Trophoblast cell (in vitro differentiated cells and primary cell): ENCODE measurements at regions not wholly inside any gene's neighbourhood (a gene's known extent, or its start where the extent isn't known, plus 50 kb on each side); places are given as distances from the start of the nearest gene placed in this dataset.

Experiments used
- DNase-seq, 2 donors: peaks; one replicate each; pipeline ENCODE4 v3.0.0-alpha.2; 2016
- H2AFZ ChIP-seq: 2 replicates; pipeline ENCODE4 v1.6.1; 2013; ENCODE audit warnings: low read length, moderate library complexity, mild to moderate bottlenecking; ENCODE audit not compliant: insufficient read depth, poor library complexity
- H2AK5ac ChIP-seq: 2 replicates; pipeline ENCODE4 v1.6.1; 2013; ENCODE audit warnings: mild to moderate bottlenecking, low read length
- H2BK120ac ChIP-seq: 2 replicates; pipeline ENCODE4 v1.6.1; 2013; ENCODE audit warnings: low read length, mild to moderate bottlenecking, moderate library complexity; ENCODE audit not compliant: insufficient read depth, poor library complexity
- H2BK12ac ChIP-seq: 2 replicates; pipeline ENCODE4 v1.6.1; 2013; ENCODE audit warnings: mild to moderate bottlenecking, low read length, moderate library complexity
- H2BK5ac ChIP-seq: 2 replicates; pipeline ENCODE4 v1.6.1; 2013; ENCODE audit warnings: low read length, low read depth, moderate library complexity, mild to moderate bottlenecking; ENCODE audit not compliant: poor library complexity
- H3K14ac ChIP-seq: 2 replicates; pipeline ENCODE4 v1.6.1; 2013; ENCODE audit warnings: mild to moderate bottlenecking, low read length
- H3K18ac ChIP-seq: 2 replicates; pipeline ENCODE4 v1.6.1; 2013; ENCODE audit warnings: mild to moderate bottlenecking, low read length
- H3K23ac ChIP-seq: 2 replicates; pipeline ENCODE4 v1.6.1; 2013; ENCODE audit warnings: low read length
- H3K27ac ChIP-seq: 2 replicates; pipeline ENCODE4 v1.5.1; 2013; ENCODE audit warnings: low read depth, mild to moderate bottlenecking, inconsistent platforms, low read length, moderate library complexity
- H3K27me3 ChIP-seq: 2 replicates; pipeline ENCODE4 v1.6.1; 2013; ENCODE audit warnings: inconsistent platforms, mild to moderate bottlenecking, low read length, moderate library complexity; ENCODE audit not compliant: insufficient read depth
- H3K36me3 ChIP-seq, 2 experiments: 1 replicate in 1 of 2; 2 replicates in 1 of 2; pipeline ENCODE4 v1.6.1; 2013; ENCODE audit warnings: low read length in 2 of 2, mild to moderate bottlenecking in 2 of 2, moderate library complexity in 1 of 2; ENCODE audit not compliant: insufficient read depth in 2 of 2, control insufficient read depth in 1 of 2
- H3K4ac ChIP-seq: 2 replicates; pipeline ENCODE4 v1.6.1; 2013; ENCODE audit warnings: low read depth, mild to moderate bottlenecking, low read length, moderate library complexity
- H3K4me1 ChIP-seq, 2 experiments: 1 replicate in 1 of 2; 2 replicates in 1 of 2; pipeline ENCODE4 v1.6.1; 2013; ENCODE audit warnings: low read length in 2 of 2, mild to moderate bottlenecking in 2 of 2, moderate library complexity in 1 of 2; ENCODE audit not compliant: insufficient read depth in 2 of 2, control insufficient read depth in 1 of 2
- H3K4me2 ChIP-seq: 2 replicates; pipeline ENCODE4 v1.6.1; 2013; ENCODE audit warnings: inconsistent platforms, mild to moderate bottlenecking, low read length, moderate library complexity
- H3K4me3 ChIP-seq: 2 replicates; pipeline ENCODE4 v1.5.1; 2013; ENCODE audit warnings: mild to moderate bottlenecking, low read depth, low read length, inconsistent platforms
- H3K79me1 ChIP-seq: one replicate; pipeline ENCODE4 v1.6.1; 2013; ENCODE audit warnings: low read length
- H3K79me2 ChIP-seq: 2 replicates; pipeline ENCODE4 v1.6.1; 2013; ENCODE audit warnings: low read length, mild to moderate bottlenecking; ENCODE audit not compliant: control insufficient read depth, insufficient read depth, poor library complexity
- H3K9ac ChIP-seq: 2 replicates; pipeline ENCODE4 v1.6.1; 2013; ENCODE audit warnings: mild to moderate bottlenecking, low read length
- H3K9me3 ChIP-seq: 2 replicates; pipeline ENCODE4 v1.6.1; 2013; ENCODE audit warnings: low read depth, mild to moderate bottlenecking, control low read depth, inconsistent platforms, low read length; ENCODE audit not compliant: insufficient read depth
- H4K12ac ChIP-seq: 2 replicates; pipeline ENCODE4 v1.6.1; 2013; ENCODE audit warnings: low read depth, mild to moderate bottlenecking, low read length, moderate library complexity
- H4K8ac ChIP-seq: 2 replicates; pipeline ENCODE4 v1.6.1; 2013; ENCODE audit warnings: low read depth, mild to moderate bottlenecking, low read length, moderate library complexity
- H4K91ac ChIP-seq: one replicate; pipeline ENCODE4 v1.6.1; 2013; ENCODE audit warnings: low read depth, mild to moderate bottlenecking, low read length, moderate library complexity
- WGBS: extraction: QIAGEN DNeasy Blood & Tissue Kit; methylation state at CpG from one replicate; pipeline ENCODE4 v1.1.7; 2013; ENCODE audit warnings: missing lambda C conversion rate; ENCODE audit not compliant: insufficient read length, insufficient coverage; ENCODE audit errors: extremely low coverage; 5-methylcytosine and 5-hydroxymethylcytosine counted together

- DNase-seq, result peak; percentile 3 to 28
- Histone ChIP-seq H2BK5ac (no peak overlapping the region), H3K36me3 (no peaks in the 10 kb centered on the region), H3K4ac (no peak overlapping the region), H3K14ac (no peak overlapping the region), H2AK5ac (no peak overlapping the region), H3K4me3 (no peak overlapping the region), H3K4me2 (no peak overlapping the region), H3K79me1 (no peaks in the 10 kb centered on the region), H3K27me3 (no peaks in the 10 kb centered on the region), H3K9ac (no peak overlapping the region), H3K4me1 (no peaks in the 10 kb centered on the region), H3K23ac (no peak overlapping the region), H3K18ac (no peak overlapping the region), H4K8ac (no peak overlapping the region), H2BK12ac (no peak overlapping the region), H4K91ac (no peak overlapping the region), H2BK120ac (no peak overlapping the region), H4K12ac (no peak overlapping the region), H3K79me2 (no peaks in the 10 kb centered on the region), H3K9me3 (no peaks in the 10 kb centered on the region), H2AFZ (no peak overlapping the region), H3K27ac (no peak overlapping the region)
- no CpG with 5 or more reads among the region's 2 CpGs for whole genome bisulfite sequencing
These were observed 348.4 kb upstream of the FTMT start for GRCh38 chr5:121503111-121503840.

DNA sequence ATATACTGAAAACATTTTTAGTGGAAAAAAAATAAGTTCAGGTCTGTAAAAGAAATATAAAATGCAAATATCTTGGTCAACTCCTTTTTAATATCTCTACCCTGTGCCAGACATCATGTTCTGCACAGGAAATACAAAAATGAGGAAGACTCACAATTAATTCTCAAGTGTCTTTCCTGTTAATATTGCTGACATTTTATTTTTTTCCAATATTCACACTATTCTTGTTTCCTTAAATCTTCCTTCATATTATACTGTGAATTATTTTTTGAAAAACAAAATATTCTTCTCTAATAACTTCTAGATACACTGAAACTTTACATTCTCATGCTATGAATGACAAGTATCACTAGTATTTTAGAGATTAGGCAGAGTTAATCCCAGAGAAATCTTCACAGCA lies 334.7 kb upstream of the FTMT start:
- no peaks in the 10 kb centered on the region for H3K27me3 ChIP-seq
- no peak overlapping the region for H2BK5ac ChIP-seq
- no peak overlapping the region for H2AFZ ChIP-seq
- no peak overlapping the region for H2BK12ac ChIP-seq
- no peak overlapping the region for H3K4me3 ChIP-seq
- H3K4me1 ChIP-seq, result no peaks in the 10 kb centered on the region
- H3K4me2 ChIP-seq, result no peak overlapping the region
- H4K8ac ChIP-seq, result no peak overlapping the region
- no peak overlapping the region for H3K9ac ChIP-seq
- H2AK5ac ChIP-seq, result no peak overlapping the region
- no peak overlapping the region for H2BK120ac ChIP-seq
- H3K79me1 ChIP-seq, result no peaks in the 10 kb centered on the region
- no peak overlapping the region for H3K4ac ChIP-seq
- no peaks in the 10 kb centered on the region for H3K36me3 ChIP-seq
- H3K18ac ChIP-seq, result no peak overlapping the region
- no peak overlapping the region for H3K14ac ChIP-seq
- no peak overlapping the region for H4K12ac ChIP-seq
- DNase-seq, result no peak
- no peaks in the 10 kb centered on the region for H3K9me3 ChIP-seq
- H3K23ac ChIP-seq, result no peak overlapping the region
- no peaks in the 10 kb centered on the region for H3K79me2 ChIP-seq
- H3K27ac ChIP-seq, result no peak overlapping the region
- H4K91ac ChIP-seq, result no peak overlapping the region

GRCh38 chr5:121525706-121526105 lies 326.0 kb upstream of the FTMT start:
- WGBS, result no CpG with 5 or more reads among the region's 3 CpGs

GRCh38 chr5:121526908-121527307 lies 324.8 kb upstream of the FTMT start:
- no CpG with 5 or more reads among the region's 1 CpG for WGBS
- no peak overlapping the region for H3K4ac ChIP-seq
- no peak for DNase-seq
- H2AK5ac ChIP-seq, result no peak overlapping the region
- no peaks in the 10 kb centered on the region for H3K27me3 ChIP-seq
- H2BK120ac ChIP-seq, result no peak overlapping the region
- H3K9me3 ChIP-seq, result no peaks in the 10 kb centered on the region
- no peak overlapping the region for H3K27ac ChIP-seq
- H3K18ac ChIP-seq, result no peak overlapping the region
- no peak overlapping the region for H2BK12ac ChIP-seq
- no peak overlapping the region for H3K9ac ChIP-seq
- no peak overlapping the region for H3K4me3 ChIP-seq
- H3K79me1 ChIP-seq, result no peaks in the 10 kb centered on the region
- H3K4me2 ChIP-seq, result no peak overlapping the region
- H2AFZ ChIP-seq, result no peak overlapping the region
- H4K8ac ChIP-seq, result no peak overlapping the region
- no peaks in the 10 kb centered on the region for H3K79me2 ChIP-seq
- H4K91ac ChIP-seq, result no peak overlapping the region
- H3K14ac ChIP-seq, result no peak overlapping the region
- no peaks in the 10 kb centered on the region for H3K36me3 ChIP-seq
- no peaks in the 10 kb centered on the region for H3K4me1 ChIP-seq
- no peak overlapping the region for H4K12ac ChIP-seq
- H3K23ac ChIP-seq, result no peak overlapping the region
- no peak overlapping the region for H2BK5ac ChIP-seq

More at GRCh38 chr5:121525706-121526105, 326.0 kb upstream of the FTMT start:
- no peaks in the 10 kb centered on the region for H3K79me1 ChIP-seq
- H3K27ac ChIP-seq, result no peak overlapping the region
- no peak overlapping the region for H2BK120ac ChIP-seq
- H3K4me3 ChIP-seq, result no peak overlapping the region
- no peaks in the 10 kb centered on the region for H3K27me3 ChIP-seq
- no peak overlapping the region for H4K8ac ChIP-seq
- H3K79me2 ChIP-seq, result no peaks in the 10 kb centered on the region
- H2BK5ac ChIP-seq, result no peak overlapping the region
- no peak overlapping the region for H3K9ac ChIP-seq
- no peaks in the 10 kb centered on the region for H3K9me3 ChIP-seq
- H4K91ac ChIP-seq, result no peak overlapping the region
- H3K4ac ChIP-seq, result no peak overlapping the region
- H2BK12ac ChIP-seq, result no peak overlapping the region
- DNase-seq, result no peak
- H2AK5ac ChIP-seq, result no peak overlapping the region
- no peak overlapping the region for H2AFZ ChIP-seq
- H3K14ac ChIP-seq, result no peak overlapping the region
- no peak overlapping the region for H4K12ac ChIP-seq
- no peak overlapping the region for H3K4me2 ChIP-seq
- no peak overlapping the region for H3K23ac ChIP-seq
- H3K4me1 ChIP-seq, result no peaks in the 10 kb centered on the region
- no peak overlapping the region for H3K18ac ChIP-seq
- H3K36me3 ChIP-seq, result no peaks in the 10 kb centered on the region
